NT2/D1 (cell line): ENCODE measurements at regions not wholly inside any gene's neighbourhood (a gene's known extent, or its start where the extent isn't known, plus 50 kb on each side); places are given as distances from the start of the nearest gene placed in this dataset.
"Not testable (repeated sequence)": the region's sequence is repeated elsewhere in the genome, so short reads cannot be mapped to it uniquely, and the experiment has no call there.

Source experiments
- DNase-seq: peaks from one replicate; pipeline ENCODE4 v3.0.0-alpha.2; 2011; ENCODE audit warnings: low read depth, low spot score
- H3K27me3 ChIP-seq: 2 replicates; pipeline ENCODE4 v1.6.0; 2011; ENCODE audit warnings: mild to moderate bottlenecking; ENCODE audit not compliant: insufficient read length, insufficient read depth
- H3K36me3 ChIP-seq: 2 replicates; pipeline ENCODE4 v1.6.1; 2011; ENCODE audit warnings: mild to moderate bottlenecking, low read length, mixed read lengths; ENCODE audit not compliant: insufficient read depth, insufficient read length
- H3K4me1 ChIP-seq: 2 replicates; pipeline ENCODE4 v1.5.1; 2011; ENCODE audit not compliant: insufficient read depth, insufficient read length
- H3K4me3 ChIP-seq: 2 replicates; pipeline ENCODE4 v1.5.1; 2011; ENCODE audit warnings: low read depth; ENCODE audit not compliant: insufficient read length
- H3K9ac ChIP-seq: 2 replicates; pipeline ENCODE4 v1.6.0; 2011; ENCODE audit warnings: low read depth; ENCODE audit not compliant: insufficient read length
- H3K9me3 ChIP-seq: 2 replicates; pipeline ENCODE4 v1.5.1; 2011; ENCODE audit warnings: mild to moderate bottlenecking, low read length; ENCODE audit not compliant: insufficient read depth
- SUZ12 ChIP-seq: IDR thresholded peaks from 2 replicates; pipeline ENCODE4 v1.6.1; 2011; ENCODE audit not compliant: insufficient read length, insufficient read depth; ENCODE audit errors: extremely low read depth
- YY1 ChIP-seq: IDR thresholded peaks from 2 replicates; pipeline ENCODE4 v1.6.1; 2011; ENCODE audit not compliant: insufficient read length, insufficient read depth
- ZNF274 ChIP-seq: IDR thresholded peaks from 2 replicates; pipeline ENCODE4 v1.6.1; 2011; ENCODE audit warnings: mild to moderate bottlenecking, low read depth, low read length

GRCh38 chr6:126202707-126203106 lies 137.2 kb upstream of the CENPW start:
- no peak for TF ChIP-seq ZNF274
- no peak for TF ChIP-seq SUZ12
- TF ChIP-seq YY1 = no peak
- no peaks in the 10 kb centered on the region for H3K27me3 ChIP-seq
- no peak overlapping the region for H3K9ac ChIP-seq
- DNase-seq = no peak
- H3K36me3 ChIP-seq = no peaks in the 10 kb centered on the region
- H3K4me3 ChIP-seq = no peak overlapping the region
- H3K4me1 ChIP-seq = no peaks in the 10 kb centered on the region
- no peaks in the 10 kb centered on the region for H3K9me3 ChIP-seq

DNA sequence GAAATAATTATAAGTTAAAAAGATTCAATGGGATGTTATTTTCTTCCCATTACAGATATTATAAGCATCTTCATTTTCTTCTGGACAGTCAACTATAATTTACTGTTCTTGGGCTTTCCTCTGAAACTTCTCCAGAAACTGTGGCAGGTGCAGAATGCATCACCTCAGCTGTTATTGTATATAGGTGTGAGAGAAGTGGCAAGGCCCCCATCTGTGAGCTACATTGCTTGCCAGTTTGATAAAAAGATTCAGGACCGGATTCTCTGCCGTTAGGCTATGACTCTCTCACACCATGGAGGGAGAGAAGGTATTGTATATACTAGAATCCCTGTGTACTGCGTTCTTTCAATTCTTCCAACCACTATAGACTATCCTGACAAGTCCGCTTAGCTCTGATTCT lies 135.8 kb upstream of the CENPW start:
- H3K4me3 ChIP-seq = no peak overlapping the region
- no peaks in the 10 kb centered on the region for H3K36me3 ChIP-seq
- no peak for DNase-seq
- H3K9ac ChIP-seq = no peak overlapping the region
- no peaks in the 10 kb centered on the region for H3K27me3 ChIP-seq
- H3K9me3 ChIP-seq = no peaks in the 10 kb centered on the region
- no peak for TF ChIP-seq ZNF274
- no peak for TF ChIP-seq SUZ12
- no peaks in the 10 kb centered on the region for H3K4me1 ChIP-seq

DNA sequence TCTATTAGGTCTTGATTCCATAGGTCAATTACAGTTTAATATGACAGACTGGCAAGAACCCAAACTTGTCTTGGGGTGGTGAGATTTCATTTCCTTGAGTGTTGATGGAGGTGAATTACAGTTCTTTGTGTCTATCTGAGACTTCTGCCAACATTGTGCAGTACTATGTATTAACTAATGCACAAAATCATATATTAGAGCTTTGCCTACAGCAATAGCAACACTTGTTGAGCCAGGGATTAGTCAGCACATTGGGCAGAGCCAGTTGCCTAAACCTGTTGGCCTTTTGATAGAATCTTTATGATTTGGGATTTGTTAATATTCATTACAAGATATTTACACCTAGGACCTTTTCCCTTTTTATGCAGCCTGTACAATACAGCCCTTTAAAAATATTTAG lies 135.3 kb upstream of the CENPW start:
- no peaks in the 10 kb centered on the region for H3K27me3 ChIP-seq
- H3K9me3 ChIP-seq = no peaks in the 10 kb centered on the region
- H3K4me3 ChIP-seq = no peak overlapping the region
- H3K4me1 ChIP-seq = no peaks in the 10 kb centered on the region
- H3K9ac ChIP-seq = no peak overlapping the region
- no peaks in the 10 kb centered on the region for H3K36me3 ChIP-seq
- no peak for TF ChIP-seq YY1
- TF ChIP-seq SUZ12 = no peak
- TF ChIP-seq ZNF274 = no peak
- DNase-seq = no peak

GRCh38 chr6:126206504-126207246 lies 133.2 kb upstream of the CENPW start:
- TF ChIP-seq SUZ12 = no peak
- TF ChIP-seq ZNF274 = no peak
- no peak for TF ChIP-seq YY1
- Histone ChIP-seq H3K27me3 (no peaks in the 10 kb centered on the region), H3K9ac (no peak overlapping the region), H3K36me3 (no peaks in the 10 kb centered on the region), H3K4me1 (no peaks in the 10 kb centered on the region), H3K9me3 (no peaks in the 10 kb centered on the region), H3K4me3 (no peak overlapping the region)
- DNase-seq = no peak

DNA sequence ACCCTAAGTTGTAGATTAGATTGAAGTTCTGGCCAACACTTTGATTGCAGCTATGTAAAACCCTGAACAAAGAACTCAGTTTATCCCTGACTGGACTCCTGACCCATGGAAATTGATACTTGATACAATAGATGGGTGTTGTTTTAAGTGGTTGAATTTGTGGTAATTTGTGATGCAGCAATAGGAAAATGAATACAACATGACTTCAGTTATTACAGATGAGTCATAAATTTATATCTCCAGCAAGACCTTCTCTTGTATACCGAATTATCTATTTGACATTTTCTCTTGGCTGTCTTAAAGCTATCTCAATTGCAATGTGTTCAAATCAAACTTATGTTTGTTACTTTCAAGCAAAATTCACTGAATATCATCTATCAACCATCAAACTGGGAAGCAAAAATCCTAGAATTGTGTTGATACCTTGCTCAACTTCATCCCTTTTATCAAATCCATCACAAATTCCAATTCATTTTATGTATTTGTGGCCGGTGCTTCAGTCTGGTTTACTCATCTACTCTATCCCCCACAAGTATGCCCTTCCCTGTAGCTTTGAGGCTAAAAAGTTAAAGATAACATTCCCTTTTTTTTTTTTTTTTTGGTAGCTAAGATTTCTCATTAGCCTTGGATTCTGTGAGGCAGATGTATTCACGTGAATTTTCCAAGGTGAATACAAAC lies 129.4 kb upstream of the CENPW start:
- no peaks in the 10 kb centered on the region for H3K36me3 ChIP-seq

DNA sequence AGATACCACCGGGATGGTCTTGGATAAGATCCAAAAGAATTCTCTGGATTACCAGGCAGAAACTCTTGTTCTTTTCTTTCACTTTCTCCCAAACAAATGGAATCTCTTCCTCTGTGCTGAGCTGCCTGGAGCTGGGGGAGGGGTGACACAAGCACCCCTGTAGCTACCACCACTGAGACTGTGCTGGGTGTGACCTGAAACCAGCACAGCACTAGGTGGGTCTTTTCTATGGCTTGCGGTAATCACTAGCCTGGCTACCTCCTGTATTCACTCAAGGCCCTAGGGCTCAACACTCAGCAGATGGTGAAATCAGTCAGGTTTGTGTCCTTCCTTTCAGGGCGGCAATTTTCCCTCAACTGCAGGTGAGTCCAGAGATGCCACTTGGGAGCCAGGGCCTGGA lies 122.4 kb upstream of the CENPW start:
- no peak overlapping the region for H3K9ac ChIP-seq
- H3K4me3 ChIP-seq = no peak overlapping the region
- no peak for DNase-seq
- H3K9me3 ChIP-seq = no peaks in the 10 kb centered on the region
- H3K27me3 ChIP-seq = no peaks in the 10 kb centered on the region
- no peaks in the 10 kb centered on the region for H3K36me3 ChIP-seq
- TF ChIP-seq ZNF274 = no peak
- TF ChIP-seq YY1 = no peak
- TF ChIP-seq SUZ12 = no peak
- H3K4me1 ChIP-seq = no peaks in the 10 kb centered on the region

More for the DNA sequence above, 129.4 kb upstream of the CENPW start:
- no peaks in the 10 kb centered on the region for H3K4me1 ChIP-seq
- H3K9me3 ChIP-seq = no peaks in the 10 kb centered on the region
- H3K9ac ChIP-seq = no peak overlapping the region
- TF ChIP-seq YY1 (no peak), ZNF274 (no peak)
- no peaks in the 10 kb centered on the region for H3K27me3 ChIP-seq
- DNase-seq = no peak
- no peak overlapping the region for H3K4me3 ChIP-seq

DNA sequence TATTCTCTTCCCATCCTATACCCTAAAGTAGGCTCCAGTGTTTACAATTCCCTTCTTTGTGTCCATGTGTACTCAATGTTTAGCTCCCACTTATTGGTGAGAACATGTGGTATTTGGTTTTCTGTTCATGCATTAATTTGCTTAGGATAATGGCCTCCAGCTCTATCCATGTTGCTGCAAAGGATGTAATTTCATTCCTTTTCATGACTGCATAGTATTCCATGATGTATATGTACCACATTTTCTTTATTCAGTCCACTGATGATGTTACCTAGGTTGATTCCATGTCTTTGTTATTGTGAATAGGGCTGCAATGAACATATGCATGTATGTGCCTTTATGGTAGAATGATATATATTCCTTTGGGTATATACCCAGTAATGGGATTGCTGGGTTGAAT lies 119.0 kb upstream of the CENPW start:
- DNase-seq, H3K4me3 ChIP-seq, H3K36me3 ChIP-seq, H3K9me3 ChIP-seq, H3K27me3 ChIP-seq, H3K4me1 ChIP-seq, H3K9ac ChIP-seq: not testable (repeated sequence)
